Thymus (tissue), 11 donors: ENCODE measurements at regions not wholly inside any gene's neighbourhood (a gene's known extent, or its start where the extent isn't known, plus 50 kb on each side); places are given as distances from the start of the nearest gene placed in this dataset.

Experiments
- DNase-seq, 9 donors: peaks; one replicate each; pipeline ENCODE4 v3.0.0-alpha.2; 2013; ENCODE audit warnings: low spot score in 9 of 9, low read depth in 6 of 9, missing footprints in 1 of 9
- H3K27ac ChIP-seq, 2 donors: one replicate each; pipeline ENCODE4 v1.5.1; 2013; ENCODE audit warnings: control low read depth in 1 of 2, low read depth in 1 of 2, low read length in 1 of 2, mild to moderate bottlenecking in 1 of 2, moderate library complexity in 1 of 2
- H3K27me3 ChIP-seq, 2 donors: one replicate each; pipeline ENCODE4 v1.5.1; 2013; ENCODE audit warnings: low read length in 1 of 2; ENCODE audit not compliant: control insufficient read depth in 2 of 2, insufficient read depth in 1 of 2
- H3K36me3 ChIP-seq, 2 donors: one replicate each; pipeline ENCODE4 v1.5.1; 2013; ENCODE audit warnings: low read length in 1 of 2, mild to moderate bottlenecking in 1 of 2, moderate library complexity in 1 of 2; ENCODE audit not compliant: control insufficient read depth in 2 of 2, insufficient read depth in 2 of 2
- H3K4me1 ChIP-seq, 2 donors: one replicate each; pipeline ENCODE4 v1.5.1; 2013; ENCODE audit warnings: low read length in 2 of 2; ENCODE audit not compliant: control insufficient read depth in 2 of 2, insufficient read depth in 2 of 2
- H3K4me3 ChIP-seq, 2 donors: one replicate each; pipeline ENCODE4 v1.5.1; 2013; ENCODE audit warnings: low read length in 2 of 2, control low read depth in 1 of 2, mild to moderate bottlenecking in 1 of 2
- H3K9me3 ChIP-seq, 2 donors: one replicate each; pipeline ENCODE4 v1.5.1; 2013; ENCODE audit warnings: low read length in 1 of 2, mild to moderate bottlenecking in 1 of 2; ENCODE audit not compliant: control insufficient read depth in 2 of 2, insufficient read depth in 1 of 2
- WGBS: extraction: QIAGEN DNeasy Blood & Tissue Kit; methylation state at CpG from one replicate; pipeline ENCODE4 v1.1.7; 2013; 5-methylcytosine and 5-hydroxymethylcytosine counted together
- donor health status: healthy.

DNA sequence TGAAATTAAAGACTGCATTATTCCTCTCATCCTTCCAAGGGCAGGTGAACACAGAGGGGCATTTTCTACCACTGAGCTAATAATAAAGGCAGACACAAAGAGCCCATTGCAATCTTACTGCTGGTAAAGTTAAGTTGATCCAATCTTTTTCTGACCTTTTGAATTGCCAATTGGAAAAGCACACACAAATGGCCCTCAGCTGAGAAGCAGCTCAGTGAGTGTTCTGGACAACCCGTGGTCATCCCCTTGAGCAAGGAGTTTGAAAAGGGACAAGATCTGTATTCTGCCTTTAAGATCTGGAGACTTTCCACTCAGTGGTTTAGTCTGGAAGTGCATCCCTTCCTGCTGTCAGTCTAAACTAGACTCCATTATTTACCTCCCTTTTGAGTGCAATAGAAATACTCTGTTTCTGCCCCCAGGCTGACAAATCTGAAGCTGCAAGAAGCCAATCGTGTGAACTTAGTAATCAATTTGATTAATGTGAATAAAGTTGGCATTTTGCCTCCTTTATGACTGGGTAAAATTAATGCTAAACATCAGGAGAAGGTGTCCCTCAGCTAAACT is 835.7 kb downstream of the MAT2B start:
- no peaks in the 10 kb centered on the region for H3K4me1 ChIP-seq

DNA sequence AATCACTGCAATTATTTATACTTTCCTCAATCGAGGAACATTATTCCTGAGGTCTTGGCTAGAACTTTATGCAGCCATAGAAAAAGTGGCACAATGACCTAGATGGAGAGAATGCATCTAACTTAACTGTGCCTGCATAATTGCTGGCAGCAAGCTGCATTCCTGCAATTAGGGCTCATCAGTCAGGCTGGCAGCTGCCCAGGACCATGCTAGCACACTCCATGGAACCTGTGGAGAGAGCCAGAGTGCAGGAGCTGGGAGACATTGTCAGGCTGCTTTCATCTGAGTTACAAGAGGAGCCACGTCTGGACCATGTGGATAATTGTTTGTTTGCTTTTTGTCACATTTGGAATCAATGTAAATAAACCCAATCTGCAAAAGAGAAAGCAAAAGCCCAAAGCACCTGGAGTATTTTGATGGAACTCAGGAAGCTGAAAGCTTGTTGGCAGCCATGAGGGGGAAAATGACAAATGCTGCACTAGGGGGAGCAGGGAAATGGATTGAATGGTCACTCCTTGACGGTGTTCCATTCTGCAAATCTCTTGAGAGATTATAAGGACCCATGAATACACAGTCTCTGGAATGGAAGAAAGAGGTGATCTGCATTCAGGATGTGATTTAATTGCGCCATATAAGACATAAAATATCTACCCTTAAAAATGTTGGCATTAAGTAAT is 839.9 kb downstream of the MAT2B start:
- no peak overlapping the region for H3K4me3 ChIP-seq
- H3K4me1 ChIP-seq: no peaks in the 10 kb centered on the region
- 86% methylated on average over 4 of the region's 4 CpGs for WGBS
- H3K9me3 ChIP-seq: no peaks in the 10 kb centered on the region
- H3K27me3 ChIP-seq: no peaks in the 10 kb centered on the region
- no peak for DNase-seq
- no peaks in the 10 kb centered on the region for H3K36me3 ChIP-seq
- H3K27ac ChIP-seq: no peak overlapping the region

More for the DNA sequence above, 835.7 kb downstream of the MAT2B start:
- Histone ChIP-seq H3K27ac (no peak overlapping the region), H3K36me3 (no peaks in the 10 kb centered on the region), H3K9me3 (no peaks in the 10 kb centered on the region), H3K27me3 (no peaks in the 10 kb centered on the region), H3K4me3 (no peak overlapping the region)
- WGBS: 77% methylated on average over 2 of the region's 2 CpGs
- DNase-seq: no peak

DNA sequence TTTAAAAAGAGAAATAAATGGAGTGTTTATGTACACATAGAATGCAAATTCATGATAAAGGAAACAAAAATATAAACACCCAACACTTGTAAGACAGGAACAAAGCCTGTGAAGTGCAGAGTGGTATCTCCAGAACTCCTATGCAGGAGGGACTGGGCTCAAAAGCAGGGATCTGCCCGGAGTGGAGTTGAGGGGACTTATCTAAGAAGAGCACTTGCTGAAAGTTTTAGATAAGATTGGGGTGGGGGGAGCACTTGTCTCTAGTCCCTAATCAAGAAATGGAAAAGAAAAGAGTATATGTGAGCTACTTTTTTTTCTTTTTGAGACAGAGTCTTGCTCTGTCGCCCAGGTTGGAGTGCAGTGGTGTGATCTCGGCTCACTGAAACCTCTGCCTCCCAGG is 840.4 kb downstream of the MAT2B start:
- Histone ChIP-seq H3K4me1 (no peaks in the 10 kb centered on the region), H3K36me3 (no peaks in the 10 kb centered on the region), H3K9me3 (no peaks in the 10 kb centered on the region), H3K27me3 (no peaks in the 10 kb centered on the region), H3K4me3 (no peak overlapping the region), H3K27ac (no peak overlapping the region)
- DNase-seq: no peak
- WGBS: 96% methylated on average over 3 of the region's 3 CpGs

- H3K27ac ChIP-seq: no peak overlapping the region
- no peak overlapping the region for H3K4me3 ChIP-seq
- no peaks in the 10 kb centered on the region for H3K27me3 ChIP-seq
- no peak for DNase-seq
- H3K36me3 ChIP-seq: no peaks in the 10 kb centered on the region
- no peaks in the 10 kb centered on the region for H3K9me3 ChIP-seq
- WGBS: 20% methylated on average over 6 of the region's 6 CpGs
- H3K4me1 ChIP-seq: no peaks in the 10 kb centered on the region
These were observed 841.6 kb downstream of the MAT2B start for GRCh38 chr5:164346785-164347630.

DNA sequence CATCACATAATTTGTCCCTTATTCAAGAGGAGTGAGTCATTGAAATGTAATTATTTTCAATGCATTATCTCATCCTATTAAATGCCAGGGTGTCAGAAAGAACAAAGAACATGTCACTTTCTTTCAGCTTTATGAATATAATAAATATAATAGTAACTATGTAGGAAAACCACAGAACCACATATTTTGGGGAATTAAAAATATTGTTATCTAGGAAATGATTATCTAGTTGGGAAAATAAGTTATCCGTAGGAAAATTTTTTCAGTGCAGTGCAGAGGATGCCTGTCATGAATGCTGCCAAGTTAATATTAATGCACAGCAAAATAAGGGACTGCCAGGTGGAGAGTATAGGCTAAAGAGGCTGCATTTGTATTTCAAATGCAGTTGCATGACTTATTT is 844.8 kb downstream of the MAT2B start:
- Histone ChIP-seq H3K27me3 (no peaks in the 10 kb centered on the region), H3K9me3 (no peaks in the 10 kb centered on the region), H3K27ac (no peak overlapping the region), H3K36me3 (no peaks in the 10 kb centered on the region), H3K4me3 (no peak overlapping the region), H3K4me1 (no peaks in the 10 kb centered on the region)
- DNase-seq: no peak
- WGBS: 93% methylated on average over 1 of the region's 1 CpG

- Histone ChIP-seq H3K27me3 (no peaks in the 10 kb centered on the region), H3K27ac (no peak overlapping the region), H3K4me3 (no peak overlapping the region), H3K36me3 (no peaks in the 10 kb centered on the region), H3K9me3 (no peaks in the 10 kb centered on the region), H3K4me1 (no peaks in the 10 kb centered on the region)
- no peak for DNase-seq
- 89% methylated on average over 2 of the region's 2 CpGs for WGBS
These were observed 845.9 kb downstream of the MAT2B start for GRCh38 chr5:164351245-164351834.

DNA sequence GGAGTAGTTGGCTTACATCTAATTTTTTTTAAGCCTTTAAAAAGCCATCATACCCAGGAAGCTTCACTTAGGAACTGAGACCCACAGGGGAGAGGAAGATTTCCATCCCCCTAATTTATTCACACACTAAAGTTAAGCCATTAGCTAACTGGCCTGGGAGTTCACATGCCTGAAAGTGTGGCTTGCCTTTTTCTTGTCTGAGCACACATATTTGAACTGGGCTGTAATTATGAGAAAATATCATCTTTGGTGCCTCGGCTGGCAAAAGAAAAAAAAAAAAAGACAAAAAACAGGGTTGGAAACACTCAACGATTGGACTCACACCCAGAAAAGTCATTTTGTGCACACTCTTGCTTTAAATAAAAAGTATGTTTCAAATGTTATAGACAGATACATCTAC is 847.3 kb downstream of the MAT2B start:
- WGBS: 42% methylated on average over 2 of the region's 2 CpGs
- Histone ChIP-seq H3K4me1 (no peaks in the 10 kb centered on the region), H3K36me3 (no peaks in the 10 kb centered on the region), H3K9me3 (no peaks in the 10 kb centered on the region), H3K4me3 (no peak overlapping the region), H3K27ac (no peak overlapping the region), H3K27me3 (no peaks in the 10 kb centered on the region)
- no peak for DNase-seq

DNA sequence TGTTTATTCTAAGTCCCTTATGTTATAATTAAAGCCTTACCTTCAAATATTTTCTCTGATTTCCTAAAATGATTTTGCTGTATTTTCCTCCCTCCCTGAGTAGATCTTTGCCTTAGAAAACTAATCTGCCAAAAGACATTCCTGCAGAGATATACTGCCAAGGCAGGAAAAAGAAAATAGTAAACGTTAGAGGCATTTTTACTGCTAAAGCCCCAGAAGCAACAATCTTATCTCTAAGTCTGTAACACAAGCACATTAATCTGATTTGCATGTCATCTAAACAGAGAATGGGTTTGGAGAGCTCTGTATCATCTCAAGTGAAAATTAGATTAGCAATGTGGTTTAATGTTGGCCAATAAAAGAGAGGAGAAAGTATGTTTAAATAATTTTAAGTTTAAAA is 847.7 kb downstream of the MAT2B start:
- H3K27ac ChIP-seq: no peak overlapping the region
- no peaks in the 10 kb centered on the region for H3K9me3 ChIP-seq
- H3K36me3 ChIP-seq: no peaks in the 10 kb centered on the region
- no peaks in the 10 kb centered on the region for H3K27me3 ChIP-seq
- no peaks in the 10 kb centered on the region for H3K4me1 ChIP-seq
- DNase-seq: no peak
- no peak overlapping the region for H3K4me3 ChIP-seq
- 66% methylated on average over 1 of the region's 1 CpG for WGBS

DNA sequence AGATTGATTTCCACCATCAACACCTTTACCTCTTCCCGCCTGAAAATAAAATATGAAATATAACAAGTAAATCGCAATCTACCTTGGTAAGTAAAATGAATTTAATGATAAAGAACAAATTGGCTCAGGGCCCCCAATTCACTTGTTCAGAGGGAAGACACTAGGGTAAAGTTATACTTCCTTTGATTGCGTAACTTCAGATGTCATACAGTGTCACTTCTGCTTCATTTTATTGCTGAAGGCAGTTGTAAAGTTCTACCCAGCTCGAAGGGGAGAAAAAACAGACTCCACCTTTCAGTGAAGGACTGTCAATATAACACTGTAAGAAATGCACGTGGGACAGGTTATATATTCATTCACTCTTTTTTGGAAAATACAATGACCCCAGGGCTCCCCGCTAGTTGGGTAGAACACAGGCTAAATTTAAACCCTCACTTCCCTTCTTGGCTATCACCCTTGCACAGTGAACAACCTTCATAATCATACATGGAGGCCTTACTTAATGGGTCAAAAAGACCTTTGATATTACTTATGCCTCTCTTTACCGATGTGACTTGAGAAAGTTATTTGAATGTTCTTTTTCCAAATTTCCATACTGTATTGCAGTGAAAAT is 848.8 kb downstream of the MAT2B start:
- Histone ChIP-seq H3K9me3 (no peaks in the 10 kb centered on the region), H3K27ac (no peak overlapping the region), H3K36me3 (no peaks in the 10 kb centered on the region), H3K27me3 (no peaks in the 10 kb centered on the region), H3K4me3 (no peak overlapping the region), H3K4me1 (no peaks in the 10 kb centered on the region)
- WGBS: 88% methylated on average over 7 of the region's 7 CpGs
- DNase-seq: no peak
